ENCODE measurements at regions not wholly inside any gene's neighbourhood (a gene's known extent, or its start where the extent isn't known, plus 50 kb on each side); places are given as distances from the start of the nearest gene placed in this dataset.
"Not testable (repeated sequence)": the region's sequence is repeated elsewhere in the genome, so short reads cannot be mapped to it uniquely, and the experiment has no call there.

DNA sequence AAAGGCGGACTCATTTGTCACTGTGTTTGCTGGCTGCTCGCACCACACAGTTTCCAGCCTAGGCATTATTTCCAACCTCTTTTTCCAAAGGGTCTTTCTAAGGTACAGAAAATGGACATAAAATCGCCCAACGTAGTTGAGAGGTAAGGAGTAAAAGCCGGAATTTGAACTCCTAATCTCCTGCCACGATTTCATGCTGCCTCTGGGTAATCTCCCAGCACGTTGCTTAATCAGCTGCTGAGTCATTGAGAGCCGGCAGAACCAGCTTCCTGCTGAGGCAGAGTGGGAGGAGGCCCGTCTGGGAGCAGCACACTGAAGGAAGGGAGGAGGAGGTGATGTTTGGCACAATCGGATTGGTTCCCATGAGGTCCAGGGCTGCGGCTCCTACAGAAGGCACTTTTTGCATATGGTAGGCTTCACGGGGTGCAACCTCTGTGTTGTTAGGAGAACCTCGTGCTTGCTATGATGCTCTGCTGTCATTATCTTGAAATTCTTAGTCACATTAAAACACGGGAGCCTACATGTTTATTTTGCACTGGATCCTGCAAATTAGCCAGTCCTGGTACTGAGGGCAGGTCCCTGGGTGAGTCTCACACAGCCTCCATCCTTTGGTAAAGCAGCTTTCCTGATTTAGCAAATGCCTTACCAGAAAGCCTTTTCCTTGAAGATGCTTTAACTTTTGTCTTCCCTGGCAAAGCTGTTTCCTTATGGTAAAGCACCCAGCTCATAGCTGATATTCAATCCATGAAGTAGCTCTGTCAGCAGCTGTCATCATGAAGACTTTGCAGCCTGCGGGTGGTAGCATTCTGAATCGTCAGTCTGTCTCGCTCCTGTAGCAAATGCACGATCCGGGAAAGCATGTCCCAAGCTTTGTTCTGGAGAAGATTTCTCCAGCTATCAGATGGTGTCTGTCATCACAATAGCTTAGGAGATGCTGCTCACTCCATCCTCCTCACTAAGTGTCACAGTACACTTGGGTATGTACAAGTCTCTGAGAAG lies 191.6 kb upstream of the MSX2 start:
- no peak for DNase-seq (ENCODE audit: low read depth in 1 of 2, low spot score in 1 of 2)

- no peak for DNase-seq (ENCODE audit: low read depth in 1 of 2, low spot score in 1 of 2)
Observed at GRCh38 chr5:174533751-174534241, 190.6 kb upstream of the MSX2 start.

DNA sequence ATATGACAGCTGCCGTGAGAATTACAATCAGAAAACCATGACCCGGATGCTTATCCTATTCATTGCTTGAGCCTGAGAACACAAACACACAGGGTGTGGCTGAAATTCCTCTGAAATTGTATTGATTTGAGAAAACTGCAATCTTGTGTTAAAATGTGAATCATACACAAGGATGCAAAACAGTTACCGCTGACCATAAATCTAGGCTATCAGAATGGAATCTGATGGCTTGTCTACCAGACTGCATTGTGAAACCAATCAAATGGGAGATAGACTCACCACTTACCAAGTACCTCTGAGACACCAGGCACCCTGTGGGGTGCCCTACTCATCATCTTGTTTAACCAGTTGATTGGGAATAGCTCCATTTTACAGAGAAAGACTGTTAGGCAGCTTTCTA lies 188.7 kb upstream of the MSX2 start:
- DNase-seq (ENCODE audit: low read depth in 1 of 2, low spot score in 1 of 2) = no peak

DNA sequence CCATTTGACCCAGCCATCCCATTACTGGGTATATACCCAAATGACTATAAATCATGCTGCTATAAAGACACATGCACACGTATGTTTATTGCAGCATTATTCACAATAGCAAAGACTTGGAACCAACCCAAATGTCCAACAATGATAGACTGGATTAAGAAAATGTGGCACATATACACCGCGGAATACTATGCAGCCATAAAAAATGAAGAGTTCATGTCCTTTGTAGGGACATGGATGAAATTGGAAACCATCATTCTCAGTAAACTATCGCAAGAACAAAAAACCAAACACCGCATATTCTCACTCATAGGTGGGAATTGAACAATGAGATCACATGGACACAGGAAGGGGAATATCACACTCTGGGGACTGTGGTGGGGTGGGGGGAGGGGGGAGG lies 184.6 kb upstream of the MSX2 start:
- not testable (repeated sequence) for DNase-seq (ENCODE audit: low read depth in 1 of 2, low spot score in 1 of 2)

- no peak for DNase-seq (ENCODE audit: low read depth in 1 of 2, low spot score in 1 of 2)
Observed at GRCh38 chr5:174542037-174542436, 182.3 kb upstream of the MSX2 start.

DNA sequence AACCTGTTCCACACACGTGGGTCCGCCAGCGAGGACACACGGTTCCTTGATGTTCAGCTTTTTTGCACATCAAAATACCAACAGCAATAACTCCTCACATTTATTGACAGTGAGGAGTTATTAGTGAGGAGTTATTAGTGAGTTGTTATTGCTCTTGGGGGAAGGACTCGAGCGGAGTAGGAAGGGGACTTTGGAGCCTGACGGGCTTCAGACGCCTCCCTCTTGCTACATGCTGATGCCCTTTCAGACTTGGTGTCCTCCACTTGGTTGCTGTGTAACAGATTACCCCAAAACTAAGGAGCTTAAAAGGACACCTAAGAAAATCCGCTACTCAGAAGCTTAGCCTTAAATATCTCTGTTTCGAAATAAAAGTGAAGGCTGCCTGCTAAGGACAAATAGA lies 181.9 kb upstream of the MSX2 start:
- DNase-seq (ENCODE audit: low read depth in 1 of 2, low spot score in 1 of 2) = no peak

DNA sequence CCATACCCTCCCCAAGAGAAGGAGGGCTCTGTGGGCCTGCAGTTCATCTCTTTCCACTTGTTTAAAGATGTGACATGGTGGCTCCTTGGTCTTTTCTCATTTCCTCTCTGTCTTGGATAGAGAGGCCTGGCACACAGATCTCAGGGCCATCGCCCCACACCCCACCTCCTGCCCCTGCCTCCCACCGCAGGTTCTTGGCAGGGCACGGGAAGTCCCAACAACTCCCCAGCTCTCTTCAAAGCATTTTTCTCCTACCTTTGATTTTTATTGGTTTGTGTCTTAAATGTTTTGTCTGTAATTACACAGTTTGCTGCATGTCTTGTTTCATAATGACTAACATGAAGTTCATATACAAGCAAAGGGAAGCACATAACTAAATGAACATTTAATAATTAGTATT lies 178.5 kb upstream of the MSX2 start:
- DNase-seq (ENCODE audit: low read depth in 1 of 2, low spot score in 1 of 2) = no peak

DNA sequence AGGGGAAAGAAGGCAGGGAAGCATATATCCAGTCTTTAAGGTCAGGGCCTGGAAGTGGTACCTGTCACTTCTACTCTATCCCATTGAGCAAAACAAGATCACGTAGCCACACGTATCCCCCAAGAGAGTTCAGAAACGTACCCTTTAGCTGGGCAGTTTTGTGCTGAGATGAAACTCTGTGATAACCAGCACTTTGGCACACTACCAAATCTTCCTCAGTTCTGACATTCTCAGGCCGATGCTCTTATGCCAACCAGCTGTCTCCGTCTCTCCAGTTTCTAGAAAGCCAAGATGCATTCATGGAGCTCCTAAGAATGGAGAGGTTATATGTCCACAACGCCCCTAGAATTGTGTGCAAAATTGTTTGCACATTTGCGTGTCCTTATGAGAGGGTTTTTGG lies 176.6 kb upstream of the MSX2 start:
- DNase-seq (ENCODE audit: low read depth in 1 of 2, low spot score in 1 of 2) = no peak

DNA sequence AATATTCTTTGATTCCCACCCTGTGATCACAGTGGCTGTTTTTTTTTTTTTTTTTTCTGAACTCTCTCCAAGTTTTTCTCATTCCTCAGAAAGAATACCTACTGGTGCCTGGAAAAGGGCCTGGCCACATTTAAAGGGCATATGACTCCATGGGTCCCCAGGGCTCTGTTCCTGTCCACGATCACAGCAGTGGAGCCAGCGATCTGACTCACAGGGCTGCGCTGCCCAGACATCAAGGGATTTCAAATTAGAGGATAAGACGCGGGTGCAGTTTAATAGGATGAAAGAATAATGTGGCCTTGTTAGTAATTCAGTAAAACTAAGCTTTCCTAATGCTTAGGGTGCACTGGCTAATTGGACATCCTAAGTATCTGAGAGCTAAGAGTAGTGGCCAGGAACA lies 175.1 kb upstream of the MSX2 start:
- DNase-seq (ENCODE audit: low read depth in 1 of 2, low spot score in 1 of 2) = no peak

DNA sequence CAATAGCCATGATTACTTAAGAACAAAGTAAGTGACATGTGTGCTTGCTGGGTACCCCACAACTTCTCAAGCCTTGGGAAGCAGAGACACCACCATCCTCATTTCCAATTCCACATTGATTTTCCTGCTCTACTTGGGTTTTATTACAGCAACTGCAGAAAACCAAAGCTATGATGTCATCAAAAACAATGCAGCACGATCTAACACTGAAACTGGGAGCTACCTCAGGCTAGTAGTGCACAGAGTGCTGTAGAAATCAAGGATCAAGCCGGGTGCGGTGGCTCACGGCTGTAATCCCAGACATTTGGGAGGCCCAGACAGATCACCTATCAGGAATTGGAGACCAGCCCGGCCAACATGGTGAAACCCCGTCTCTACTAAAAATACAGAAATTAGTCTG lies 174.4 kb upstream of the MSX2 start:
- no peak for DNase-seq (ENCODE audit: low read depth in 1 of 2, low spot score in 1 of 2)

DNA sequence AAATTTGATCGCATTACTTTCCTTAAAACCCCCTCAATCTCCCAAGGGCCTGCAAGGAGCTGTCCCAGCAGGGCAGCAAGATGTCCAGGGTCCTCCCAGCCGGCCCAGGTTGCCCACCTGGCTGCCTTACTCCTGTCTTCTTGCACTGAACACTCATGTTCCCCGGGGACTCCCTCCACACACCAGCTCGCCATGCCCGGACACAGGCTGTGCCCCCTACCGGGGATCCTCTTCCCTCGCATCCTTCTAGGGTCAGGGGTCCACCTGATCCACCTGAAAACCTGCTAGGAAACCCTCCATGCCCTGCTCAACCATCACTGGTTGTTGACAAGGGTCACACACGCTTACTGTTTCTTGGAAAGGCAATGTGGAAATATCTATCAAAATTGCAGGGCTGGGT lies 172.0 kb upstream of the MSX2 start:
- DNase-seq (ENCODE audit: low read depth in 1 of 2, low spot score in 1 of 2) = no peak

DNA sequence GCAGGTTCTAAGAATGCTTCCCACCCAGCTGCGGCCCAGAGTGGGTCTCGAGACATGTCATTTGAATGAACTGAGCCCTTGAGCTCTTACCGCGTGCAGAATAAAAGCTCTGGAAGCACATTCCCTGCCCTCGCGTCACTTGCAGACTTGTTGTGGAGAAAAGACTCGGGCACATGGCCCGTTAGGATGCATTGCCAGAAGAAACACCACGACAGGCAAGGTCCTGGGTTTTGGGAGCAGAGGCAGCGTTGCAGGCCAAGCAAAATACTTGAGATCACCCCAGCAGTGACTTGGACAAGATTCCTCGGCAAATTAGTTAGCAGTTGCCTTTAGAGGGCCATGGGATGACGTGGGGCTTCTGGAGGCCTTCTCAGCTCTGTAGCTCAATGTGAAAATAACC lies 170.8 kb upstream of the MSX2 start:
- DNase-seq (ENCODE audit: low read depth in 1 of 2, low spot score in 1 of 2) = no peak

DNA sequence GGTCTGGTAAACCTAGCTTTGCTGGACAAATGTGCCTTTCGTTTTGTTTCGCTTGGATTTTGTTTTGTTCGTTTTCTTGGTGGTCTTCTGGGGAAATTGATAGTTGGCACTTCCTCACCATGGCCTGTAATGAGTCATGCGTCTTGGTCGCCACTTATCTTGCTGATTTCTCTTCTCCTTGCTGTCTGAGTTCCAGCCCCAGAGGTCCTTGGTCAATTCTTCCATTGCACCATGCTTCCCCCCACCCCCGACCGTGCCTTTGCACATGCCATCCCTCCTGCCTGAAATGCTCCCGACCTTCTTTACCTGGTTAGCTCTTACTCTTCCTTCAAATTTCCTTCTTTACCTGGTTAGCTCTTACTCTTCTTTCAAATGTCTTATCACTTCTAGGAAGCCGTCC lies 168.7 kb upstream of the MSX2 start:
- no peak for DNase-seq (ENCODE audit: low read depth in 1 of 2, low spot score in 1 of 2)

DNA sequence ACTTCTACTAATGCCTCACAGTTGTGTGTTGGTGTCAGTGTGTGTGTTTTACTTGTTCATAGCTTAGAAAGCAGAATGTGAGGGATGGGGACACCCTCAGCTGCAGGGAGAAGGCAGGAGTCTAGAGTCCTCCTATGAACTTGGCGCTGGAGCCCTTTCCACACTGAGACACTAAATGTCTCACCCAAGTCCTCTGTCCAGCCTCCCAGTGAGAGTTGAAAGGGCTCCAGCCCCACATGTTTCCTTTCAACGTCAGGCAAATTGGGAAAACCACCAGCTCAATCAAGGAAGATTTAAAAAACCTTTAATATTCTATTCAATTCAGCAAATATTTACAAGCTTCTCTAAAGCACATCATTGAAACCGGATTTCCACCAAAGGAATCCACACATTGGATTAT lies 167.6 kb upstream of the MSX2 start:
- DNase-seq (ENCODE audit: low read depth in 1 of 2, low spot score in 1 of 2) = no peak

DNA sequence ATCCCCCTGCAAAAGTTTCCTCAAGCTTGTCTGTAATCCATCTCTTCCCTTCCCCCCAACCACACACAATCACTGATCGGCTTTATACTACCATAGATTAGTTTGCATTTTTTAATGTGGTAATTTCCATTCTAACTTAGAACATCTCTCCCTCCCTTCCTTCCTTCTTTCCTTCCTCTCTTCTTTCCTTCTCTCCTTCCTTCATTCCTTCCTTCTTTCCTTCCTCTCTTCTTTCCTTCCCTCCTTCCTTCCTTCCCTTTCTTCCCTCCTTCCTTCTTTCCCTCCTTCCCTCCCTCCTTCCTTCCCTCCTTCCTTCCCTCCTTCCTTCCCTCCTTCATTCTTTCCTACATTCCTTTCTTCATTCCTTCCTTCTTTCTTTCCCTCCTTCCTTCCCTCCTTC lies 166.2 kb upstream of the MSX2 start:
- no peak for DNase-seq (ENCODE audit: low read depth in 1 of 2, low spot score in 1 of 2)

GRCh38 chr5:174559141-174559540 lies 165.2 kb upstream of the MSX2 start:
- DNase-seq (ENCODE audit: low read depth in 1 of 2, low spot score in 1 of 2) = no peak

- no peak for DNase-seq (ENCODE audit: low read depth in 1 of 2, low spot score in 1 of 2)
Observed at GRCh38 chr5:174559566-174560090, 164.8 kb upstream of the MSX2 start.

GRCh38 chr5:174560861-174561260 lies 163.5 kb upstream of the MSX2 start:
- no peak for DNase-seq (ENCODE audit: low read depth in 1 of 2, low spot score in 1 of 2)

- not testable (repeated sequence) for DNase-seq (ENCODE audit: low read depth in 1 of 2, low spot score in 1 of 2)
Observed at GRCh38 chr5:174563040-174563439, 161.3 kb upstream of the MSX2 start.

DNA sequence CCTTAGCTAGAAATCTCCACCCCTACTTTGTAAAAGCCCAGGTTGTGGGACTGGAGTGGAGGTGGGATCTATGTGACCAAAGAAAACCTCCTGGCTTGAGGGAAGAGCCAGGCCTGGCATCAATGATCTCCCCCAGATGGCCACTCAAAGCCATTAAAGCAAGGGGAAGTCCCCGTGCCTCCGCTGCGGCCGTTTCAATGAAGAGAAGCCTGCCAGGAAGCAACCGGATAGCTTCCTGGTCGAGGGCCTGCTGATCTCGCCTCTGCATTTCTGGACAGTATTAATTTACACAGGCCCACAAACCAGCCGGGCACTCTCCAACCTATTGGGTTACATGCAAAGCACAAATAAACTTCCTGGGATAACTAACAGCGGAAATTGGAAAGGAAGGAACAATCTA lies 160.5 kb upstream of the MSX2 start:
- no peak for DNase-seq (ENCODE audit: low read depth in 1 of 2, low spot score in 1 of 2)

GRCh38 chr5:174567506-174568141 lies 156.8 kb upstream of the MSX2 start:
- DNase-seq (ENCODE audit: low read depth in 1 of 2, low spot score in 1 of 2) = no peak

DNA sequence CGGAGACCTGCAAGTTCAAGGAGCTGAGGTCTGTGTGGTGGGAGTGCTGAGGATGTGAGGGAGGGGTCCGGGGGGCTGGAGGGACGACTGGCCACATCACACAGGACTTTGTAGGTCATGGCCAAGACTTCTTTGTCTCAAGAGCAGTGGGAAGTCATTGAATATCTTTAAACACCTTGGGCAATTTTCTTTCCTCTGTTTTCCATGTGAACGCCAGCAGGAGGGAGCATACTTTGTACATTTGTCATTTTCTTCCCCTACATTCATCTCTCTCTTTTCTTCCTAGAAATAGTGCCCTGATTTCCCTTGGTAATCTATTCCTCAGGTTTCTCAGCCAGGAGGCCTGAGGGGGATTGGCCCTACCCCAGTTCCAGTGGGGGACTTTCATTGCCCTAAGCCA lies 153.7 kb upstream of the MSX2 start:
- no peak for DNase-seq (ENCODE audit: low read depth in 1 of 2, low spot score in 1 of 2)
